LNCaP clone FGC (cell line): ENCODE measurements at regions not wholly inside any gene's neighbourhood (a gene's known extent, or its start where the extent isn't known, plus 50 kb on each side); places are given as distances from the start of the nearest gene placed in this dataset.
"Not testable (repeated sequence)": the region's sequence is repeated elsewhere in the genome, so short reads cannot be mapped to it uniquely, and the experiment has no call there.

Experiments used
- DNase-seq: peaks from one replicate; pipeline ENCODE4 v3.0.0-alpha.2; 2011; ENCODE audit warnings: low read depth
- H3K4me3 ChIP-seq: 2 replicates; pipeline ENCODE4 v1.5.1; 2011; ENCODE audit warnings: mild to moderate bottlenecking, low read depth, low read length, control low read depth
- TF ChIP-seq, protein P1 (sequence below): IDR thresholded peaks from 2 replicates; pipeline ENCODE4 v1.5.1; 2012; ENCODE audit warnings: mild to moderate bottlenecking; ENCODE audit not compliant: control insufficient read depth, insufficient read depth; ENCODE audit errors: extremely low read depth

DNA sequence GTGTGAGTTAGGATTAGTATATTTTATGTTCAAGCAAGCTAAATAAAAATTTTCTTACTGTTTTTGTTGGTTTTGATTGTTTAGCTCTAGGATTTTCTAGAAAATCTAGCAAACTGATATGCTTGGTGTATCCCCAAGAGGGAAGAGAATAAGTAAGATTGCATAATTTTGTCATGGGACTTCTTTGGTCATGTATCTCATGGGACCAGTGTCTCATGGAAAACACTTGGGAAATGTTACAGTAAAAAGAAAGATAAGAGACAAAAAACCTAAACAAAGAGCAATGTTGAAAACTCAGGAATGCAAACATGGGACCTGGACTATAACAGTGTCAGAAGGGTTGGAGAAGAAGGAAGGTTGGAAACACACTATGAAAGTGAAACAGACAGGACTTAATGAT lies 119.4 kb downstream of the TLR4 start:
- TF ChIP-seq, protein P1, sequence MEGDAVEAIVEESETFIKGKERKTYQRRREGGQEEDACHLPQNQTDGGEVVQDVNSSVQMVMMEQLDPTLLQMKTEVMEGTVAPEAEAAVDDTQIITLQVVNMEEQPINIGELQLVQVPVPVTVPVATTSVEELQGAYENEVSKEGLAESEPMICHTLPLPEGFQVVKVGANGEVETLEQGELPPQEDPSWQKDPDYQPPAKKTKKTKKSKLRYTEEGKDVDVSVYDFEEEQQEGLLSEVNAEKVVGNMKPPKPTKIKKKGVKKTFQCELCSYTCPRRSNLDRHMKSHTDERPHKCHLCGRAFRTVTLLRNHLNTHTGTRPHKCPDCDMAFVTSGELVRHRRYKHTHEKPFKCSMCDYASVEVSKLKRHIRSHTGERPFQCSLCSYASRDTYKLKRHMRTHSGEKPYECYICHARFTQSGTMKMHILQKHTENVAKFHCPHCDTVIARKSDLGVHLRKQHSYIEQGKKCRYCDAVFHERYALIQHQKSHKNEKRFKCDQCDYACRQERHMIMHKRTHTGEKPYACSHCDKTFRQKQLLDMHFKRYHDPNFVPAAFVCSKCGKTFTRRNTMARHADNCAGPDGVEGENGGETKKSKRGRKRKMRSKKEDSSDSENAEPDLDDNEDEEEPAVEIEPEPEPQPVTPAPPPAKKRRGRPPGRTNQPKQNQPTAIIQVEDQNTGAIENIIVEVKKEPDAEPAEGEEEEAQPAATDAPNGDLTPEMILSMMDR: no peak
- H3K4me3 ChIP-seq: no peak overlapping the region
- DNase-seq: no peak

DNA sequence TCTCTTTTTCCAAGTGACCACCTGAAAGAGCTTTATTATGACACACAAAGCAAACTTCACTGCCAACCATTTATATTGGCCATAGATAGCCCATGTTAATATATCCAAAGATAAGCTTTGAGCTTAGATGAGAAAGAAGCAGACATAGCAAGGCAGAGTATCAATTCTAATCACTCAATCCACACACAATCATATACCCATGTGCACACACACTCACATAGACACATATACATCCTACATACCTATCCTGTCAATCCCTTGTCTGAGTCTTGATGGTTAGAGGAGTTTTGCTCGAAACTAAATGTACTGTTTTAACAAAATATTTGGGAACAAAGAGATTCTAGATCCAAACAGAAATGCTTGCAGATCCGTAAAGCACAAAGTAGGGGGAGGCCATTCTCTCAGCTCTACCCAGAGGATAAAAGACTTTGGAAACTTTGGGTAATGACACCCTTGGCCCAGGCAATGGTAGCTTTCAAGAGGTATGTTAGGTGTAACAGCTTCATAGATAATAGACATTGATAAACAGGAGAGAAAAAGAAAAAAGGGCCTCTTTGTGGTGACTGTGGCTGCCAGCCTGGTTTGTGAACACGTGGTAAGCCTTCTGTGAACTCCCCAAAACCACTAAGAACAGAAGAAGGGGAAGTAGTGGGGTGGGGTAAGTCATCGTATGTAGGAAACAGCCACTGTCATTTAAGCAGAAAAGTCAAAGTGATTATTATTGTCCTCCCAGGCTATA lies 121.6 kb downstream of the TLR4 start:
- DNase-seq: no peak
- TF ChIP-seq, protein P1: no peak
- no peak overlapping the region for H3K4me3 ChIP-seq

DNA sequence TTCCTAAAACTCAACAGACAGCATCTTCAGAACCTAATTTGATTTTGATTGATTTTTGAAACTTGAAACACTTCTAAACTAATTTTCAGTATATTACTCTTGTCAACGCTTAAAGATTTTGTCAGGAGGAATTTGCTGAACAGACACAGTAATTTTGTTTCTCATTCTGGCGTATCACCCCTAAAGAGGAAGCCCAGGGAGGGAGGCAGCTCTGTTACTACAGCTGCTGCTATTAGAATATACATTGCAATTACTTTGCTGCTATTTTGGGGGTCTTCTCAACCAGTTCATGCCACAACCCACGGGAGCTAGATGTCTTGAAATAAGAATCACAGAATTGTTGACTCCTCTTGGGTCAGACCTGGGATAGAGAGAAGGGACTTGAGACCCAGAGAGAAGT lies 122.6 kb downstream of the TLR4 start:
- DNase-seq: no peak
- TF ChIP-seq, protein P1: no peak
- no peak overlapping the region for H3K4me3 ChIP-seq

DNA sequence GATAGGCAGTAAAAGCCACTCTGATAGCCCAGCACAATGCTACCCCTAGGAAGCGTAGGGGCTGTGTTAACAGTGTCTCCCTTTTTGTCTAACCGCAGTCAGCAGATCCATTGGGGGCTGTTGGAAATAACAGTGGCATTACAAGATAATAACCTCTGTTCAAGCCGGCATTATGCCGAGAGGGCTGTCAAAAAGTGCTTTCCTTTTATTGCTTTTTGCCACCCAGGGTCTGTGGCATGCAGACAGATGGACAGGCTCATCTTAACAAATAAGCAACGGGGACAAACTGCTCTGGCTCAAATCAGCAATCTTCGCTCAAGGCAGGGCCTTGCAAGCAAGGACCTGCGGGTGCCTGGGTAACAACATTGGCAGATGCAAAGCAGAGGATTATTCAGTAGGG lies 123.3 kb downstream of the TLR4 start:
- no peak for DNase-seq
- H3K4me3 ChIP-seq: no peak overlapping the region
- TF ChIP-seq, protein P1: no peak

DNA sequence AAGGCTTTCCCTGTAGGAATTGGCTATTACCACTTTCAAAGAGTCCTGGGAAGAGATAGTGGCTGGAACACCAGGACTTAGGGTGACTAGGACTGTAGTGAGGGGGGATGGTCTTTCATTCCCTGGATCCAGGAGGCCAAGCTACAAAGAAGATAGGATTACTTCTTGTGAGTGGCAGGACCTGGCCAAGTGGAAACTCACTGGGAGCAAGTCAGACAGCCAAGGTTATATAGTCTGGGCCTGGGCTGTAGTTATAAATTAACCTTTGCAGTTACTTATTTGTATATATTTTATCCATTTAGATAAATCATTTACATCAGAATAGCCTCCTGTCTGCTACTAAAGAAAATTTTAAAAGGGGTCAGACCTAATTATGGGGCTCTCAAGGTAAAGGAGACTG lies 124.3 kb downstream of the TLR4 start:
- no peak for DNase-seq
- TF ChIP-seq, protein P1: no peak
- H3K4me3 ChIP-seq: no peak overlapping the region

DNA sequence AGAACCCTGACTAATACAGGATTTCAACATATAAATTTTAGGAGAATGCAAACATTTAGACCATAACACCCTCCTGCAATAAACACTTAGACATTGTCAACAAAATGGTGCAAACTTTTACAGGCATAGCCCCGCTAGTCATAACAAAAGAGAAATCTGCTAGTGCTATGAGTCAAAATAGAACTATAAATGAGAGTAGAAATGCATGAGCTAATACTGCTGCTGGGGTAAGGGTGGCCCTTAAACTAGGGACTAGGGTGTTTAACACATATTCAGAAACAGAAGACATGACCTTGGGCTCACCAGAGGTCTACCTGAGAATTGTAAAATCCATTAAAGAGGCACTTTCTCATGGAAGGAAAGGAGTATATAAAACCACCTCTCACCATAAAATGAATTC lies 131.6 kb downstream of the TLR4 start:
- TF ChIP-seq, protein P1: no peak
- no peak overlapping the region for H3K4me3 ChIP-seq
- no peak for DNase-seq

DNA sequence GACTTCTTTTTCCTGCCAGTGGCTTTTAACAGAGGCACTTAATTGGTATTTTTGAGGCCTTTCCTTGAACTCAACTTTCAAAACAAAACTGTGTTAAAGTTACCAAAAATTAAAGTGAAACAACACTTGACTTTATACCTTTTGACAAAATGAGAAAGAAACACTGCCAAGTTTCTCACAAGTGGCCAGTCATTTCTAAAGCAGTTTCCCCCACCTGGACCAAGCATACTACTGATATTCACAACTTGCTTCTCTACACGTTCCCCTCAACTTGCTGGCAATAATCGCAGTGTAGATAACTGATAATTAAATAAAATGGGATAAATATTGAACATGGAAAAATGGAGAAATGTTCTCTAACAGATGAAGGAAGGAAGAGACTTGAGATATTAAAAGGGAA lies 135.7 kb downstream of the TLR4 start:
- TF ChIP-seq, protein P1: no peak
- DNase-seq: no peak
- H3K4me3 ChIP-seq: no peak overlapping the region

DNA sequence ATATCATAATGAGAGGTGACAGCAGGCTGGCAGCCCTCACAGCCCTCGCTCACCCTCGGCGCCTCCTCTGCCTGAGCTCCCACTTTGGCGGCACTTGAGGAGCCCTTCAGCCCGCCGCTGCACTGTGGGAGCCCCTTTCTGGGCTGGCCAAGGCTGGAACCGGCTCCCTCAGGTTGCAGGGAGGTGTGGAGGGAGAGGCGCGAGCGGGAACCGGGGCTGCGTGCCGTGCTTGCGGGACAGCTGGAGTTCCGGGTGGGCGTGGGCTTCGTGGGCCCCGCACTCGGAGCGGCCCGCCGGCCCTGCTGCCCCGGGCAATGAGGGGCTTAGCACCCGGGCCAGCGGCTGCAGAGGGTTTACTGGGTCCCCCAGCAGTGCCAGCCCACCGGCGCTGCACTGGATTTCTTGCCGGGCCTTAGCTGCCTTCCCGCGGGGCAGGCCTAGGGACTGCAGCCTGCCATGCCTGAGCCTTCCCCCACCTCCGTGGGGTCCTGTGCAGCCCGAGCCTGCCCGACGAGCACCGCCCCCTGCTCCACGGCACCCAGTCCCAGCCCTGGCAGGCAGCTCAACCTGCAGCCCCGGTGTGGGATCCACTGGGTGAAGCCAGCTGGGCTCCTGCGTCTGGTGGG lies 147.7 kb downstream of the TLR4 start:
- not testable (repeated sequence) for DNase-seq, H3K4me3 ChIP-seq
